ENCODE measurements at regions not wholly inside any gene's neighbourhood (a gene's known extent, or its start where the extent isn't known, plus 50 kb on each side); places are given as distances from the start of the nearest gene placed in this dataset.
"Not testable (repeated sequence)": the region's sequence is repeated elsewhere in the genome, so short reads cannot be mapped to it uniquely, and the experiment has no call there.

DNA sequence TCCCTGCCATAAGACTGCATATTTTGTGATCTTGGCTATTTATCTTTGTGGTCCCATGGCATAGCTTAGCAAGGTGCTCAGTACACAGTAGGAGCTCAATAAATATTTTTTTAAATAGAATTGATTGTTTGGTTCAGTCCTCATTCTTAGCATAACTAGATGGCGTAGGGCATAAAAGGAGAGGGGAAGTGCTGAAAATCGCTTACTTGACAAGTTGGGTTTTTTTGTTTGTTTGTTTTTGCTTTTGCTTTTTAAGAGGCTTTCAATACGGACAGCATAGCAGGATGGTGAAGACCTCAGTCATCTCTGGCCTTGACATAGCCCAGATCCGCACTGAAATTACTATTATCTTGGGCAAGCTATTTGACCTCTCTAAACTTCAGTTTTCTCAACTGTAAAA is 86.6 kb upstream of the RANBP3L start:
- intact Hi-C loops (cut with DNase I) = no loop called here
- DNase-seq = no peak

- intact Hi-C loops (cut with DNase I) = no loop called here
- DNase-seq = no peak
These were observed 87.5 kb upstream of the RANBP3L start for GRCh38 chr5:36389245-36389644.

- DNase-seq = no peak
- intact Hi-C loops (cut with DNase I) = no loop called here
These were observed 88.9 kb upstream of the RANBP3L start for GRCh38 chr5:36390640-36391039.

- no peak for DNase-seq
These were observed 90.5 kb upstream of the RANBP3L start for GRCh38 chr5:36392186-36392585.

GRCh38 chr5:36392818-36393217 is 91.1 kb upstream of the RANBP3L start:
- intact Hi-C loops (cut with DNase I) = no loop called here
- no peak for DNase-seq

More at GRCh38 chr5:36392186-36392585, 90.5 kb upstream of the RANBP3L start:
- intact Hi-C loops (cut with DNase I) = no loop called here

- no peak for DNase-seq
- intact Hi-C loops (cut with DNase I) = no loop called here
These were observed 92.1 kb upstream of the RANBP3L start for GRCh38 chr5:36393656-36394428.

DNA sequence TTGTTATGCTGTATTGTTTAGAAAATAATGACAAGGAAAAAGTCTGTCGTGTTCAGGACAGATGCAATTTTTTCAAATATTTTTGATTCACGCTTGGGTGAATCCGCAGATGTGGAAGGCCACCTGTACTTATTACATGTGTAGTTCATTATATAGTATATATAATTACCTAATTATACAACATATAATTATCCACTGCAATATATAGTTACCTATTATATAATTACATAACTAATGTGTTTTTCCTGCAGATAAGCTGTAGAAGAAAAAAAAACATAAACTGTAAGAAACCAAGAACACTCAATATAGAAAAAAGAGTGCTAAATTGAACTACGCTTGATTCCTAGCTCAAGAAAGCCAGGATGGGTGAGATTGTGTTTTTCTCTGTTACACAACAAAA is 93.6 kb upstream of the RANBP3L start:
- intact Hi-C loops (cut with DNase I) = no loop called here

DNA sequence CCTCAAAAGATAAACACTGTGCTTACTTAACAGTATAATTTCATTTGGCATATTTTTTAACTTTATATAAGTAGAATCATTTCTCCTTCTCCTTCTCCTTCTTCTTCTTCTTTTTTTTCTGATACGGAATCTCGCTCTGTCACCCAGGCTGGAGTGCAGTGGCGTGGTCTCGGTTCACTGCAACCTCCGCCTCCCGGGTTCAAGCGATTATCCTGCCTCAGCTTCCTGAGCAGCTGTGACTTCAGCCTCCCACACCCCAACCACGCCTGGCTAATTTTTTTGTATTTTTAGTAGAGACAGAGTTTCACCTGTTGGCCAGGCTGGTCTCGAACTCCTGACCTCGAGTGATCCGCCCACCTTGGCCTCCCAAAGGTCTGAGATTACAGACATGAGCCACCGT is 94.2 kb upstream of the RANBP3L start:
- DNase-seq; intact Hi-C loops (cut with DNase I): not testable (repeated sequence)

More for the DNA sequence above, 93.6 kb upstream of the RANBP3L start:
- no peak for DNase-seq

GRCh38 chr5:36396640-36397039 is 94.9 kb upstream of the RANBP3L start:
- intact Hi-C loops (cut with DNase I) = no loop called here
- no peak for DNase-seq

DNA sequence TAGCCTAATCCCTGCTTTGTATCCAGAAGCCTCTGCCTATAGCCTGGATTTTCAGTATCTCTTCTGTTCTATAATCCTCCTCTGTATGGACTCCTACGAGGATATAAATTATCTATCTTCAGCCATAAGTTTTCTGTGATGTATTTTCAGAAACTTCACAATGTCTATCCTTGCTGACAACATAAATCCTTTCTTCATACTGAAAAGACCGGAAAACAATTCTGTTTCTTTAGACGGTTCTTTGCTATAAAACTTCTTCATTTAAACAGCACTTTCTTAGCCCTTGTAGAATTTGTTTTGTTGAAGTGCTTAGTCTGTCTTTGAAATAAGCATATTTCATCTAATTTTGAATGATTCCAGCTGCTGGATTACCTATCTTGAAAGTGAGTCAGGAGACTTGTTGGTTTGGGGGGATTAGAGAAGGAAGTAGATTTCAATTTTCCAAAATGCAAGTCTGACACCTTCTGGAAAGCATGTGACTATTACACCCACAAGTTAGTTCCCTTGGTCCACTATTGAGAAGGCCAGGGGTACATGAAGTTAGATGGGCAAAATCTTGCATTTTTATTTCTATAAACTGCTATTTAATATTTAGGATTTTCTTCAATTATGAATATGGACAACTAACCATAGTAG is 96.3 kb upstream of the RANBP3L start:
- intact Hi-C loops (cut with DNase I) = no loop called here
- no peak for DNase-seq

DNA sequence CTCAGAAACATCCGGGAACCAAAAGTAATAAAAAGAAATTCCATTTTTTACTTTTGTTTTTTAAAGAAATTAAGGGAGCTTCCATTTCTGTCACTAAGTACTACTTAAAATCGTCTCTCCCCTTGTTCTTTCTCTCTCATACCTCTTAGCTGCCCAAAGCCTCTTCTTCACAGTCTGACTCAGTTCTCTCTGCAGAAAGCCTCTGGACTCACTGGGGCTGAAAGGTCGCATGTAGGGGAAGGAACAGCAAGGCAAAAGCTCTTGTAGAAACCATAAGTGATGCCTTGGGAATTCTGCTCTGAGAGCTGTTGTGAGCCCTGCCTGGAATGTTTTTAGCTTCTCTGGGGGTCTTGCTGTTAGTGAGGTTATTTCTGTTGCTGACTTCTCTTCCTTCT is 100.8 kb upstream of the RANBP3L start:
- intact Hi-C loops (cut with DNase I) = no loop called here

DNA sequence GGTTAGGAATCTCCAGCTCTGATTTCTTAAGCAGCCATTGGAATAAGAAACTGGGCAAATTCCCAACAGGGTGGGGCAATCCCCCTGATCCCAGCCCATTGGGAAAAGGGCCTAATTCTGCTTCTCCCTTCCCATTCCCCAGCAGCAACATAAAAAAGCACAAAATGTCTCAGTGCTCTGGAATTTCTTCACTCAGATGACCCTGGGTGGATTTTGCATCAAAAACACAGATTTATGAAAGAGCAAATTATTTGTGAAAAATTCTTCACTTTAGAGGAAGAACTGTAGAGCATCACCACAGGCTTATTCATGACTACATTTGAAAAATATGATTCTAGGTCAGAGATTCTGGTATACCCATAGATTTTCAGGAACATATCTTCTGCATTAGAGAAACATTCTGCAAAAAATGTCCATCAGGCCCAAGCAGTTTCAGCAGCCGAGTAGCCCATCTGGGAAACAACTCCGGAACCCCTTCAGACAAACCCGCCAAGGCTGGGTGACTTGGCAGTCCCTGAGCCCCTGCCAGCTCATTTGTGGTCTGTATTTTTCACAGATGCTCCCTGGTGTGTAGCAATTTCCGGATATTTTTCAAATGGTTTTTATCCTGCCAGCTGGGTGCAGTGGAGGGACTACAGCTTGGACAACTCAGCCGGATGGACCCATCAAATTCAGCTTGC is 102.1 kb upstream of the RANBP3L start:
- DNase-seq = peak in 4 of 10 donors; percentile 31 to 80 (median 74)
- intact Hi-C loops (cut with DNase I) = no loop called here

More for the DNA sequence above, 100.8 kb upstream of the RANBP3L start:
- DNase-seq = no peak

DNA sequence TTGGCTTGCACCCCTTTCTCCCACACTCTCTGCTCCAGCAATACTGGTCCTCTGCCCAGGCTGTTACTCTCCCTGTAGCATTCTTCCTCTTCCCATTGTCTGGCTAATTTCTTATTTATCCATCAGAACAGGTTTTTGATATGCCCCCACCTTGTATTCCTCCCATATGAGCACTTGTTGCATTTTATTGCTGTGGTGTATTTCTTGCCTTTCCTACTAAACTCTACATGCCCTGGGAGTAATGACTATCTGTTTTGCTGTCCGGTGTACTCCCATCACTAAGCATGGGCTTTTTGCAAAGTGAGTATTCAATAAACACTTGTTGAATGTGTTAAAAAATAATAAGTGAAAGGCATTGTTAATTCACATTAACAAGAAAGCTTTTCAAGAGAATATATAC is 104.3 kb upstream of the RANBP3L start:
- DNase-seq = no peak
- intact Hi-C loops (cut with DNase I) = no loop called here

DNA sequence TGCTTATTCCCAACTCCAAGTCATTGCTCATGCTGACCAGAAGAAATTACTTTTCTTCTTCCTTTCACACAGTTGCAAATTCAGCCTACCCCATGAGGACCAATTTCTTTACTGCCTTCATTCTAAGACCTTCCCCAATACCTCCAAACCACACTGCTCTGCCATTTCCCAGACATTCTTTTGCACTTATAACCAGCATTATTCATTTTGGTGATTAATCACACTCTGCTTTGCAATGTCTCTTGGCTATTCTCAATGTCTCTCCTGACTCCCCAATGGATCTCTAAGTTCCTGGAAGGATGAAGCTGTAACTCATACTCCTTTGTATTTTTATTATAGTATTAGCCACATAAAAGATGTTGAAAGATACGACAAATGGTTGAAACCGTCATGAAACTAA is 105.7 kb upstream of the RANBP3L start:
- intact Hi-C loops (cut with DNase I) = no loop called here
- DNase-seq = no peak

- not testable (repeated sequence) for DNase-seq
- intact Hi-C loops (cut with DNase I) = loop anchor here (10.0 kb wide), 1 partner anchor 205 kb away; no protein-coding TSS in a partner anchor
These were observed 108.0 kb upstream of the RANBP3L start for GRCh38 chr5:36409711-36410110.

- not testable (repeated sequence) for DNase-seq
- intact Hi-C loops (cut with DNase I) = loop anchor here (10.0 kb wide), 1 partner anchor 204 kb away; no protein-coding TSS in a partner anchor
These were observed 109.0 kb upstream of the RANBP3L start for GRCh38 chr5:36410672-36411071.

DNA sequence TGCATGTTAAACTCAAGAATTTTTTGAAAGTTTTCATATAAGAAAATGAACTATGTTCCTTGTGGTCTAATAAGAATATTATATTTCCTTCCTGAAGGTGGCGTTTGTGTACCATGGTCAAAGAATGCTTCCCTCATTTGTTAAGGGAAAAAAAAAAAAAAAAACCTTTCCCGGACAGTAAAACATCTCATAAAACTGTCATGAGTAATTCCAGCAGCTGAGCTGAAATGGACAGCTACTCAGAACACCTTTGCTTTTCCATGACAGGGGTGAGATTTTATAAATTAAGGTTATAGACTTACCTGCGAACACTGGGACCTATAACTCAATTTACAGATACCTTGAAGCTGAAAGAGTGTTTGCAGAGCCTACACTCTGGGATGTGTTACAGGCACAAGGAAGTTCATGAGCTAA is 113.2 kb upstream of the RANBP3L start:
- intact Hi-C loops (cut with DNase I) = loop anchor here (1.0 to 10.0 kb wide), 3 partner anchors 92 to 278 kb away; no protein-coding TSS in a partner anchor
- no peak for DNase-seq

DNA sequence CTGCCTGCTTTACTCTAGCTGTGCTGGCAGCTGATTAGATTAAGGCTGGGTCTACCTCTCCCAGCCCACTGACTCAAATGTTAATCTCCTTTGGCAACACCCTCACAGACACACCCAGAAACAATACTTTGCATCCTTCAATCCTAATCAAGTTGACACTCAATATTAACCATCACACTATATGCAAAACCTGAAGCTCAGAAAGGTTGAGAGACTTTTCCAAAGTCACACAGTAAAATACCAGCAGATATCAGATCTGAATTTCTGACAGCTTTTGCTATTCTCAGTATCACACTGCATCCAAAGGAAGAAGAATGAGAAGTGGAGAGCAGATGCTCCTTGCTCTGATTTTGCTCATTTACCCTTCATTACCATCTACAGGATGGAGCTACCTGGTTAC is 114.9 kb upstream of the RANBP3L start:
- intact Hi-C loops (cut with DNase I) = loop anchor here (10.0 kb wide), 1 partner anchor 198 kb away; no protein-coding TSS in a partner anchor
- no peak for DNase-seq

DNA sequence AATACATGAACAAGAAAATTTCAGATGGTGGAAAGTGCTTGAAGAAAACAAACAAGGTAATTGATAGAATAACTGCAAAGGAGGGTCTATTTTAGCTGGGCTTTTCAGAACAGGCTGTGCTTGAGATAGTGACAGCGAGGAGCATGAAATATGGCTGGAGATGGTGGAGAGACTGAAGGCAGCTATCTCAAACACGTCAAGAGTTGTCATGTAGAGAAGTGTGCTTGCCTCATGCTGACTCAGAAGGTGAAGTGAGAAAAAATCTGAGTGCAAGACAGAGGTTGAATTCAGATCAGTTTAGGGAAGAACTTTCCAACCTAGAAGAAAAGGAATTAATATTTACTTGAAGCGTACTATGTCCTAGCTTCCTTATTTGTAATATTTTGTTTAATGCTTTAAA is 115.5 kb upstream of the RANBP3L start:
- DNase-seq = no peak
- intact Hi-C loops (cut with DNase I) = loop anchor here (10.0 kb wide), 1 partner anchor 198 kb away; no protein-coding TSS in a partner anchor

- DNase-seq = no peak
- intact Hi-C loops (cut with DNase I) = loop anchor here (10.0 kb wide), 1 partner anchor 197 kb away; no protein-coding TSS in a partner anchor
These were observed 116.0 kb upstream of the RANBP3L start for GRCh38 chr5:36417668-36418067.

Measured in posterior cingulate gyrus (tissue), 11 donors.